ENCODE measurements at regions not wholly inside any gene's neighbourhood (a gene's known extent, or its start where the extent isn't known, plus 50 kb on each side); places are given as distances from the start of the nearest gene placed in this dataset.

DNA sequence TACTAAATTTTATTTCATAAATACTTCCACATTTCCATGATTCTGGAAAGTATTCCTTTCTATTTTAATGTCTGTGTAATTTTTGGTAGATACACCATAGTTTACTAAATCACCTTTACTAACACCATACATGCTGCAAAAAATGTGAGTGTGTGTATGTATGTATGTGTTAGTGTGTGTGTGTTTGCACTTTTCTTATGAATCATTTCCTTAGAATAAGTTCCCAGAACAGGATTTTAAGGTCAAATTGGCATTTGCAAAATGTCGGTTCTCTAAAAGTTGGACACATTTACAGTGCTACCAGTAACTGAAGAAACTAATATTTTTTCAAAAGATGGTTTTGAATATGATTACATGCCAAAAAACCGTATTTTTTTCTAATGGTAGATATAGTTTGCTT is 137.1 kb downstream of the CYB561 start:
- H3K27me3 ChIP-seq: no peaks in the 10 kb centered on the region
- H3K9ac ChIP-seq (ENCODE audit: low read depth in 2 of 2, low read length in 2 of 2): no peak overlapping the region
- no peak for TF ChIP-seq CTCF (IDR thresholded peaks at IDR 0.05)
- H3K4me3 ChIP-seq: no peak overlapping the region
- H3K36me3 ChIP-seq: no peaks in the 10 kb centered on the region
- DNase-seq: no peak
- no peak overlapping the region for H3K27ac ChIP-seq
- H3K9me3 ChIP-seq: no peaks in the 10 kb centered on the region
- no peaks in the 10 kb centered on the region for H3K4me1 ChIP-seq
- intact Hi-C loops (cut with DNase I): no loop called here

DNA sequence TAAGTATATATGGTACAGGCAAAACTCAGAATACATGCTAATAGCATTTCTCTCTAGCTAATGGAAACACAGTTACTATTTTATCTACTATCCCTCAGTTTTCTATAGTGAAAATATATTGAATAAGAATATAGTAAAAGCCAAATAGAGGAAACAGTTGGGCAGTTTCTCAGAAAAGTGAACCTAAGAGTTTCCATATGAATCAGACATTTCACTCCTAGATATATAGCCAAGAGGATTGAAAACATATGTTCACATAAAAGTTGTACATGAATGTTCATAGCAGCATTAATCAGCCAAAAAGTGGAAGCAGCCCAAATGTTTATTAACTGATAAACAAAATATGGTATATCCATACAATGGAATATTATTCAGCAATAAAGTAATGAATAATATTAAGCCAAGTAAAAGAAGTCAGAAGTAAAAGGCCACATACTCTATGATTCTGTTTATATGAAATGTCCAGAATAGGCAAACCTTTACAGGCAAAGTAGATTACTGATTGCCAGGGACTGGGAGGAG is 134.6 kb downstream of the CYB561 start:
- no peak for TF ChIP-seq CTCF (IDR thresholded peaks at IDR 0.05)
- Histone ChIP-seq H3K9ac (ENCODE audit: low read depth in 2 of 2, low read length in 2 of 2) (no peak overlapping the region), H3K4me3 (no peak overlapping the region), H3K9me3 (no peaks in the 10 kb centered on the region), H3K36me3 (no peaks in the 10 kb centered on the region), H3K4me1 (no peaks in the 10 kb centered on the region), H3K27me3 (no peaks in the 10 kb centered on the region), H3K27ac (no peak overlapping the region)
- intact Hi-C loops (cut with DNase I): no loop called here
- DNase-seq: no peak

DNA sequence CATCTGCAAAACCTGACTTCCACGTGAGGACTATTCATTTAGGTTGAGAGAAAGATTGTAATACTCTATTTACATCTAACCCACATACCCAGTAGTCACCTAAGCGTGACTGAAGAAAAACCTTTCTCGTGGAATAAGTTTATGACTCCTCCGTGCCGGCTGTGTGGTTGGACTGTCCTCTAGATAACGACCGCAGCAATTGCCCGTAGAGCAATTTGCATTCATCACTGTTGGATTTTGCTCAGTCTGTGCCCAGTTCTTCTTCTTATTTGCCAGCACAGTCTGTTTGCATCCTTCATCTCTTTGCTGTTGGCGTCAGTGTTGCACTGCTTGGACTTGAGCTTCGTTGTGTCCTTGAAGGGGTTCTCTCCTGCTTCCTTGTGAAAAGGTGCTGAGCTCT is 131.3 kb downstream of the CYB561 start:
- Histone ChIP-seq H3K4me3 (no peak overlapping the region), H3K36me3 (no peaks in the 10 kb centered on the region), H3K9me3 (no peaks in the 10 kb centered on the region), H3K27me3 (no peaks in the 10 kb centered on the region), H3K27ac (no peak overlapping the region), H3K9ac (ENCODE audit: low read depth in 2 of 2, low read length in 2 of 2) (no peak overlapping the region), H3K4me1 (no peaks in the 10 kb centered on the region)
- no peak for DNase-seq
- TF ChIP-seq CTCF (IDR thresholded peaks at IDR 0.05): no peak
- intact Hi-C loops (cut with DNase I): no loop called here

- H3K27ac ChIP-seq: no peak overlapping the region
- no peak for TF ChIP-seq CTCF (IDR thresholded peaks at IDR 0.05)
- no peak overlapping the region for H3K4me3 ChIP-seq
- no peak for DNase-seq
- H3K27me3 ChIP-seq: no peaks in the 10 kb centered on the region
- no peaks in the 10 kb centered on the region for H3K36me3 ChIP-seq
- H3K9ac ChIP-seq (ENCODE audit: low read depth in 2 of 2, low read length in 2 of 2): no peak overlapping the region
- H3K4me1 ChIP-seq: no peaks in the 10 kb centered on the region
- intact Hi-C loops (cut with DNase I): no loop called here
- no peaks in the 10 kb centered on the region for H3K9me3 ChIP-seq
Observed at GRCh38 chr17:63316100-63316499, 130.0 kb downstream of the CYB561 start.

DNA sequence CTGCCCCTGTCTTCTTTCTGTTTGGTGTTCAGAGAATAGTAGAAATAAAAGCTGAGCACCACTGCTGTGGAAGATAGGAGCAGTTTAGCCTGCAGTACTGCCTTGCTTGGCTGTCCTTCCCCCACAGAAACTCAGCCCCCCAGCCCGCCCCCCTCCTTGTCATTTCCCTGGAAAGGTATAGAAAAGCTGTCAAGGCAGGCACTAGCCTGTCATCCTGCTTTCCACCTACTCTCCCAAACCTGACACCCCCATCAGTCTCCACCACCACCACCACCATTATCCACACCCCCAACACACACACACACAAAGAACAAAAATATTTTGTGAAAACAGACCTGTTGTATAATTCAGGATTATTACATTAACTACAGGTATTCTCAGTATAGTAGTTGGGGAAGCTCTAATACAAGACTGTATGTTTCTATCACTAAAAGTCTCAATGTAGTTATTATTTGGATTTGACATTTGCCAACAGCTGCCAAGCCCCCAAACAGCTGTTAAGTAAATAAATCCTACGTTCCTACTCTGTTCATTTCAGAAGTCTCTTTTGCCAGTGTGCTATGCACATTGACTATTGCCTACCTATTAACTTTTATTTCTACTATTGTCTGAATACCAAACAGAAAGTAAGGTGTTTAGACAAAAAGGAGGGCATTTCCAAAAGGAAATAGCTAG is 128.8 kb downstream of the CYB561 start:
- intact Hi-C loops (cut with DNase I): no loop called here
- Histone ChIP-seq H3K9ac (ENCODE audit: low read depth in 2 of 2, low read length in 2 of 2) (no peak overlapping the region), H3K27me3 (no peaks in the 10 kb centered on the region), H3K4me1 (no peaks in the 10 kb centered on the region), H3K36me3 (no peaks in the 10 kb centered on the region), H3K27ac (no peak overlapping the region), H3K9me3 (no peaks in the 10 kb centered on the region), H3K4me3 (no peak overlapping the region)
- DNase-seq: no peak
- no peak for TF ChIP-seq CTCF (IDR thresholded peaks at IDR 0.05)

All from colonic mucosa (tissue), 4 donors.